Stimulated activated naive CD8-positive, alpha-beta T cell treated with anti-CD3 and anti-CD28 coated beads, Interleukin-15, Interleukin-2, amounts not matched to agents 100 U/mL and 50 U/mL, for 24 hours (primary cell): ENCODE measurements at regions not wholly inside any gene's neighbourhood (a gene's known extent, or its start where the extent isn't known, plus 50 kb on each side); places are given as distances from the start of the nearest gene placed in this dataset.
A peak's percentile ranks its signal among the peaks of the same experiment; 100 is the strongest.
"Not testable (repeated sequence)": the region's sequence is repeated elsewhere in the genome, so short reads cannot be mapped to it uniquely, and the experiment has no call there.

Experiments
- ATAC-seq: fragments of 150-1000 bp; cut with Tn5 transposase; one replicate; pipeline ENCODE4 v1.10.0; 2021
- DNase-seq: peaks from one replicate; pipeline ENCODE4 v3.0.0; 2021

- ATAC-seq, DNase-seq: not testable (repeated sequence)
Measured at GRCh38 chrY:25152322-25152721, 100.4 kb upstream of the BPY2C start.

- DNase-seq = not testable (repeated sequence)
- ATAC-seq = peak; percentile 66
Measured at GRCh38 chrY:25148007-25148406, 96.1 kb upstream of the BPY2C start.

GRCh38 chrY:25132139-25132849 lies 80.4 kb upstream of the BPY2C start:
- DNase-seq, ATAC-seq: not testable (repeated sequence)

GRCh38 chrY:25120897-25121296 lies 69.0 kb upstream of the BPY2C start:
- ATAC-seq, DNase-seq: not testable (repeated sequence)

- not testable (repeated sequence) for DNase-seq, ATAC-seq
Measured at GRCh38 chrY:25108180-25108579, 56.3 kb upstream of the BPY2C start.
